MM.1S (cell line): ENCODE measurements at regions not wholly inside any gene's neighbourhood (a gene's known extent, or its start where the extent isn't known, plus 50 kb on each side); places are given as distances from the start of the nearest gene placed in this dataset.

Experiments
- DNase-seq: peaks from one replicate; pipeline ENCODE4 v3.0.0-alpha.2; 2015
- H2AFZ ChIP-seq: fragments of 300-600 bp; sonication (generic); 2 replicates; pipeline ENCODE4 v1.6.0; 2016; ENCODE audit warnings: antibody characterized with exemption, low read length
- H3F3A ChIP-seq: fragments of 300-600 bp; sonication (generic); 2 replicates; pipeline ENCODE4 v1.6.1; 2016; ENCODE audit warnings: mild to moderate bottlenecking, antibody characterized with exemption, low read length, moderate library complexity, mixed read lengths; ENCODE audit not compliant: insufficient read depth
- H3K27ac ChIP-seq: fragments of 300-600 bp; sonication (generic); 2 replicates; pipeline ENCODE4 v1.5.1; 2016; ENCODE audit warnings: mild to moderate bottlenecking, low read length
- H3K27me3 ChIP-seq: fragments of 300-600 bp; sonication (generic); replicated peaks from 2 replicates; pipeline ENCODE4 v1.6.0; 2016; ENCODE audit warnings: low read length; ENCODE audit not compliant: insufficient read depth
- H3K36me3 ChIP-seq: fragments of 300-600 bp; sonication (generic); replicated peaks from 2 replicates; pipeline ENCODE4 v1.6.1; 2016; ENCODE audit warnings: mild to moderate bottlenecking, low read length, mixed read lengths; ENCODE audit not compliant: insufficient read depth
- H3K4me1 ChIP-seq: fragments of 300-600 bp; sonication (generic); 2 replicates; pipeline ENCODE4 v1.6.1; 2016; ENCODE audit warnings: low read length, mixed read lengths
- H3K4me2 ChIP-seq: fragments of 300-600 bp; sonication (generic); 2 replicates; pipeline ENCODE4 v1.6.0; 2016; ENCODE audit warnings: low read depth, low read length
- H3K4me3 ChIP-seq: fragments of 300-600 bp; sonication (generic); 2 replicates; pipeline ENCODE4 v1.5.1; 2016; ENCODE audit warnings: low read length, mixed read lengths
- H3K79me2 ChIP-seq: fragments of 300-600 bp; sonication (generic); 2 replicates; pipeline ENCODE4 v1.6.1; 2016; ENCODE audit warnings: mixed run types, low read length, mixed read lengths
- H3K9ac ChIP-seq: fragments of 300-600 bp; sonication (generic); 2 replicates; pipeline ENCODE4 v1.6.1; 2016; ENCODE audit warnings: low read length, mixed read lengths
- H3K9me2 ChIP-seq: fragments of 300-600 bp; sonication (generic); replicated peaks from 2 replicates; pipeline ENCODE4 v1.6.1; 2016; ENCODE audit warnings: mild to moderate bottlenecking, low read length, mixed read lengths; ENCODE audit not compliant: insufficient read depth
- H3K9me3 ChIP-seq: fragments of 300-600 bp; sonication (generic); replicated peaks from 2 replicates; pipeline ENCODE4 v1.6.1; 2016; ENCODE audit warnings: mild to moderate bottlenecking, low read length, mixed read lengths; ENCODE audit not compliant: insufficient read depth
- H4K20me1 ChIP-seq: fragments of 300-600 bp; sonication (generic); 2 replicates; pipeline ENCODE4 v1.6.1; 2016; ENCODE audit warnings: mild to moderate bottlenecking, low read length, moderate library complexity, mixed read lengths; ENCODE audit not compliant: insufficient read depth
- EZH2 ChIP-seq: fragments of 300-600 bp; sonication (generic); optimal IDR thresholded peaks from 2 replicates; pipeline ENCODE3; 2017; ENCODE audit warnings: low read depth, mild to moderate bottlenecking, antibody characterized with exemption, low read length, mixed read lengths
- EZH2phosphoT487 ChIP-seq: fragments of 300-600 bp; sonication (generic); IDR thresholded peaks from 2 replicates; pipeline ENCODE4 v1.6.1; 2018; ENCODE audit warnings: antibody characterized with exemption, low read length
- TF ChIP-seq, protein P1 (sequence below): fragments of 300-600 bp; sonication (generic); IDR thresholded peaks from 2 replicates; pipeline ENCODE4 v1.5.1; 2016; ENCODE audit warnings: antibody characterized with exemption, low read length, mixed read lengths

DNA sequence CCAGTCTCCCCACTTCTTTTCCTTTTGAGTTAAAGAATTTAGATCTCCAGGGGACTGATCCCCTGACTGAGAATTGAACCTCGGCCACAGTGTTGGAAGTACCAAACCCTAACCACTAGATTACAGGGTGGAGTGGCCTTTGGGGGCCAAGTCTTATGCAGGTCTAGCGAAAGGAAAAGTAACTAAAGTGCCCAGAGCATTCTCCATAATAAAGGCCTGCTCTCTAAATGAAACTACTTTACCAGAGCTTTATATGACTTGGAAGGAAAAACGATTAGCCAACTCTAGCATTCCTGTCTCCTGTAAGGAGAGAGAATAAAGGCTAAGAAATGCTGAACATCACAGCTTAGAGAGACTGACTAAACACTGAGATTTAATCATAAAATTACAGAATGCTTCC, 788.0 kb downstream of the C4orf33 start:
- no peaks in the 10 kb centered on the region for H3F3A ChIP-seq
- no peaks in the 10 kb centered on the region for H4K20me1 ChIP-seq
- H3K27ac ChIP-seq: no peak overlapping the region
- no peaks in the 10 kb centered on the region for H3K27me3 ChIP-seq
- no peak for DNase-seq
- TF ChIP-seq EZH2 (no peak), EZH2phosphoT487 (no peak)
- TF ChIP-seq, protein P1, sequence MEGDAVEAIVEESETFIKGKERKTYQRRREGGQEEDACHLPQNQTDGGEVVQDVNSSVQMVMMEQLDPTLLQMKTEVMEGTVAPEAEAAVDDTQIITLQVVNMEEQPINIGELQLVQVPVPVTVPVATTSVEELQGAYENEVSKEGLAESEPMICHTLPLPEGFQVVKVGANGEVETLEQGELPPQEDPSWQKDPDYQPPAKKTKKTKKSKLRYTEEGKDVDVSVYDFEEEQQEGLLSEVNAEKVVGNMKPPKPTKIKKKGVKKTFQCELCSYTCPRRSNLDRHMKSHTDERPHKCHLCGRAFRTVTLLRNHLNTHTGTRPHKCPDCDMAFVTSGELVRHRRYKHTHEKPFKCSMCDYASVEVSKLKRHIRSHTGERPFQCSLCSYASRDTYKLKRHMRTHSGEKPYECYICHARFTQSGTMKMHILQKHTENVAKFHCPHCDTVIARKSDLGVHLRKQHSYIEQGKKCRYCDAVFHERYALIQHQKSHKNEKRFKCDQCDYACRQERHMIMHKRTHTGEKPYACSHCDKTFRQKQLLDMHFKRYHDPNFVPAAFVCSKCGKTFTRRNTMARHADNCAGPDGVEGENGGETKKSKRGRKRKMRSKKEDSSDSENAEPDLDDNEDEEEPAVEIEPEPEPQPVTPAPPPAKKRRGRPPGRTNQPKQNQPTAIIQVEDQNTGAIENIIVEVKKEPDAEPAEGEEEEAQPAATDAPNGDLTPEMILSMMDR: no peak
- no peaks in the 10 kb centered on the region for H3K9me3 ChIP-seq
- no peaks in the 10 kb centered on the region for H3K9me2 ChIP-seq
- H3K4me1 ChIP-seq: no peaks in the 10 kb centered on the region
- no peak overlapping the region for H3K4me3 ChIP-seq
- no peak overlapping the region for H2AFZ ChIP-seq
- no peaks in the 10 kb centered on the region for H3K36me3 ChIP-seq
- H3K9ac ChIP-seq: no peak overlapping the region
- no peak overlapping the region for H3K4me2 ChIP-seq
- no peaks in the 10 kb centered on the region for H3K79me2 ChIP-seq

DNA sequence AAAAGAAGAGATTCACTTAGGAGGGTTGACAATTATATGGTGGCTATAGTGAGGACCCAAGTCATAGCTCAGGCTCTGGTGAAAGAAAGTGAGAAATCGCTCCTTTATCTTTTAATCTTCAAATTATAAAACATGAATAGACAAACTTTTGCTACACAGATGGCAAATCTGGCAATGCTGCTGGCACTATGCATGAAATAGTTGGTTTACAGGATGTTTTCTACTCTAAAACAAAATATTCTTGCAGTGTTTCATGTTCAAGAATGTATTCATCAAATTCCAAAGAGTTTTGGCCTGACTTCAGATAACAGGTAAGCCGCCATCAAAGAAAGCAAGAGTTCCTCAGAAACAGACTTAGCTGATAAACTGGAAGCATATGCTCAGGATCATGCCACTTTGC, 801.2 kb downstream of the C4orf33 start:
- no peaks in the 10 kb centered on the region for H3K27me3 ChIP-seq
- no peaks in the 10 kb centered on the region for H3K9me3 ChIP-seq
- H2AFZ ChIP-seq: no peak overlapping the region
- DNase-seq: no peak
- no peaks in the 10 kb centered on the region for H3K36me3 ChIP-seq
- H3K27ac ChIP-seq: no peak overlapping the region
- no peak overlapping the region for H3K4me2 ChIP-seq
- H3K4me3 ChIP-seq: no peak overlapping the region
- H3K9me2 ChIP-seq: no peaks in the 10 kb centered on the region
- TF ChIP-seq EZH2phosphoT487: no peak
- TF ChIP-seq, protein P1: no peak
- TF ChIP-seq EZH2: no peak
- H3K4me1 ChIP-seq: no peaks in the 10 kb centered on the region
- H4K20me1 ChIP-seq: no peaks in the 10 kb centered on the region
- no peaks in the 10 kb centered on the region for H3K79me2 ChIP-seq
- no peaks in the 10 kb centered on the region for H3F3A ChIP-seq
- no peak overlapping the region for H3K9ac ChIP-seq

DNA sequence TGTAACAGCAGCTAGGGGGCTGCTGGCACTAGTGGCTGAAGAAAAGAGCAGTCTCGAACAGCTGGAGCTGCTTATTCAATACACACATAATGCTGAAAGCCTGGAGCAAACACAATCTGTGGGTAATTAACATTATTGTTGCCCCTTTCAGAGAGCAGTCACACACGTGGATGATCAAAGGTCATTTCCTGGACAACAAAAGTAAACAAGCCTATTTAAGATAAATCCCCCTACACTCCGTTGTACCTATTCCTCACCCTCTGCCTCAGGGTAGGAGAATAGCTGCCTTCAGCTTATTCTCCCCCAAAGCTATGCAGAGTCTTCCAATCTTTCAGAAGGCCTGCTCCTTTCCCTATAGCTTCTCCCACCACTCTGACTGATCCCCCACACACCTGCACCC, 803.9 kb downstream of the C4orf33 start:
- no peaks in the 10 kb centered on the region for H3K36me3 ChIP-seq
- no peak overlapping the region for H3K27ac ChIP-seq
- H3K9me2 ChIP-seq: no peaks in the 10 kb centered on the region
- no peak overlapping the region for H2AFZ ChIP-seq
- H3F3A ChIP-seq: no peaks in the 10 kb centered on the region
- H4K20me1 ChIP-seq: no peaks in the 10 kb centered on the region
- no peak overlapping the region for H3K4me2 ChIP-seq
- TF ChIP-seq EZH2: no peak
- no peak for TF ChIP-seq EZH2phosphoT487
- TF ChIP-seq, protein P1: no peak
- H3K9me3 ChIP-seq: no peaks in the 10 kb centered on the region
- H3K79me2 ChIP-seq: no peaks in the 10 kb centered on the region
- no peaks in the 10 kb centered on the region for H3K4me1 ChIP-seq
- no peak overlapping the region for H3K9ac ChIP-seq
- no peaks in the 10 kb centered on the region for H3K27me3 ChIP-seq
- no peak for DNase-seq
- H3K4me3 ChIP-seq: no peak overlapping the region
